Endothelial cell of umbilical vein (primary cell): ENCODE measurements at regions not wholly inside any gene's neighbourhood (a gene's known extent, or its start where the extent isn't known, plus 50 kb on each side); places are given as distances from the start of the nearest gene placed in this dataset.

Experiments
- BruUV-seq: library from RNA; stranded (reverse); fragments of 400-500 nt; replicated peaks from 2 replicates; lab custom pipeline; 2021; lab: Mats Ljungman, UMichigan
- CTCF ChIA-PET: fragments of 300-600, 350-600 bp; sonication (Branson Sonifier 250); formaldehyde crosslinking; loops from one replicate; lab custom pipeline; 2021; ENCODE audit warnings: antibody characterized with exemption, inconsistent platforms; lab: Charles Lee
- POLR2A ChIA-PET: fragments of 300-600, 350-600 bp; sonication (Branson Sonifier 250); formaldehyde crosslinking; loops from one replicate; lab custom pipeline; 2021; ENCODE audit warnings: antibody characterized with exemption, inconsistent platforms; lab: Charles Lee
- DNase-seq: peaks from one replicate; pipeline ENCODE4 v3.0.0-alpha.2; 2011; ENCODE audit warnings: low read depth, low spot score
- FAIRE-seq: peaks from 2 replicates; lab custom pipeline; 2011; peaks lifted over from hg19 to GRCh38; lab: Jason Lieb, UNC
- H2AFZ ChIP-seq: 2 replicates; pipeline ENCODE4 v1.6.0; 2012; ENCODE audit warnings: low read depth, low read length, control low read depth, inconsistent platforms
- H3K27ac ChIP-seq: 2 replicates; pipeline ENCODE4 v1.5.1; 2011; ENCODE audit warnings: low read depth, mild to moderate bottlenecking, control low read depth, low read length, moderate library complexity; ENCODE audit not compliant: insufficient read depth
- H3K27me3 ChIP-seq, 2 experiments: 2 replicates each; pipeline versions ENCODE4 v1.6.0 to v1.6.1; 2011; ENCODE audit warnings: low read length in 2 of 2, mixed read lengths in 1 of 2; ENCODE audit not compliant: control insufficient read depth in 2 of 2, insufficient read depth in 2 of 2
- H3K36me3 ChIP-seq, 2 experiments: 2 replicates in 1 of 2; 3 replicates in 1 of 2; pipeline ENCODE4 v1.5.1; 2011; ENCODE audit warnings: low read length in 2 of 2, mild to moderate bottlenecking in 1 of 2, moderate library complexity in 1 of 2; ENCODE audit not compliant: control insufficient read depth in 2 of 2, insufficient read depth in 2 of 2; ENCODE audit errors: extremely low read depth in 1 of 2
- H3K4me1 ChIP-seq: 3 replicates; pipeline ENCODE4 v1.5.1; 2011; ENCODE audit warnings: mild to moderate bottlenecking, low read length; ENCODE audit not compliant: control insufficient read depth, insufficient read depth; ENCODE audit errors: extremely low read depth
- H3K4me2 ChIP-seq: 2 replicates; pipeline ENCODE4 v1.6.1; 2011; ENCODE audit warnings: low read length, control low read depth, mixed read lengths; ENCODE audit not compliant: insufficient read depth
- H3K4me3 ChIP-seq, 3 experiments: fragments of 200-600 bp in 1 of 3; sonication (generic), shearing (Covaris generic) in 1 of 3; replicated peaks in 1 of 3; 2 replicates each; pipeline ENCODE4 v1.5.1; 2011 to 2016; ENCODE audit warnings: control low read depth in 3 of 3, low read length in 3 of 3, mild to moderate bottlenecking in 2 of 3, inconsistent platforms in 1 of 3, low read depth in 1 of 3, moderate library complexity in 1 of 3; ENCODE audit not compliant: insufficient read depth in 1 of 3
- H3K79me2 ChIP-seq: 2 replicates; pipeline ENCODE4 v1.6.0; 2012; ENCODE audit warnings: low read length, inconsistent platforms; ENCODE audit not compliant: control insufficient read depth, insufficient read depth
- H3K9ac ChIP-seq: replicated peaks from 2 replicates; pipeline ENCODE3; 2011; ENCODE audit warnings: low read length, control low read depth; ENCODE audit not compliant: insufficient read depth; ENCODE audit errors: extremely low read depth
- H3K9me1 ChIP-seq: replicated peaks from 3 replicates; pipeline ENCODE4 v1.6.0; 2011; ENCODE audit warnings: mild to moderate bottlenecking, low read length; ENCODE audit not compliant: control insufficient read depth, insufficient read depth; ENCODE audit errors: extremely low read depth
- H3K9me3 ChIP-seq: replicated peaks from 2 replicates; pipeline ENCODE4 v1.5.1; 2012; ENCODE audit warnings: low read length, inconsistent platforms; ENCODE audit not compliant: control insufficient read depth, insufficient read depth
- H4K20me1 ChIP-seq: replicated peaks from 2 replicates; pipeline ENCODE3; 2011; ENCODE audit warnings: mild to moderate bottlenecking, low read length; ENCODE audit not compliant: control insufficient read depth, insufficient read depth; ENCODE audit errors: extremely low read depth
- CTCF ChIP-seq, 2 donors: IDR thresholded peaks; 1 replicate in 1 of 2; 2 replicates in 1 of 2; pipeline ENCODE4 v1.5.1; 2011; ENCODE audit warnings: low read length in 2 of 2, mild to moderate bottlenecking in 2 of 2, moderate library complexity in 2 of 2, control low read depth in 1 of 2, inconsistent platforms in 1 of 2, low read depth in 1 of 2; ENCODE audit not compliant: insufficient read depth in 1 of 2; ENCODE audit errors: extremely low read depth in 1 of 2
- EZH2 ChIP-seq: IDR thresholded peaks from 2 replicates; pipeline ENCODE4 v1.6.1; 2012; ENCODE audit warnings: borderline replicate concordance, low read depth, mild to moderate bottlenecking, moderate library complexity, low read length, inconsistent platforms; ENCODE audit not compliant: severe bottlenecking
- FOS ChIP-seq: IDR thresholded peaks from 2 replicates; pipeline ENCODE4 v1.6.1; 2011; ENCODE audit warnings: mild to moderate bottlenecking, low read length, moderate library complexity, borderline replicate concordance; ENCODE audit not compliant: insufficient read depth
- GATA2 ChIP-seq: IDR thresholded peaks from 2 replicates; pipeline ENCODE4 v1.7.0; 2011; ENCODE audit warnings: low read depth, mild to moderate bottlenecking, moderate library complexity, mixed read lengths, low read length; ENCODE audit not compliant: insufficient read length, insufficient read depth
- JUN ChIP-seq: IDR thresholded peaks from 2 replicates; pipeline ENCODE4 v1.6.1; 2011; ENCODE audit warnings: borderline replicate concordance, low read depth; ENCODE audit not compliant: insufficient read length, insufficient read depth
- MAX ChIP-seq: IDR thresholded peaks from 2 replicates; pipeline ENCODE4 v1.6.1; 2011; ENCODE audit not compliant: insufficient read depth, insufficient read length
- MYC ChIP-seq: IDR thresholded peaks from one replicate; pipeline ENCODE4 v1.6.1; 2011; ENCODE audit warnings: mild to moderate bottlenecking, low read depth, low read length
- POLR2A ChIP-seq: IDR thresholded peaks from 2 replicates; pipeline ENCODE4 v1.6.1; 2012; ENCODE audit warnings: low read depth, mild to moderate bottlenecking, control low read depth, low read length
- POLR2AphosphoS5 ChIP-seq: IDR thresholded peaks from 2 replicates; pipeline ENCODE4 v1.6.1; 2012; ENCODE audit warnings: low read depth, mild to moderate bottlenecking, control low read depth, low read length, moderate library complexity; ENCODE audit not compliant: insufficient read depth
- dilution Hi-C: fragments of 300-500 bp; cut with MboI; formaldehyde crosslinking; loops from one replicate; pipeline ENCODE4 v1.15.0; 2019; ENCODE audit warnings: low sequenced_read_pairs; ENCODE audit not compliant: extremely low pct_ligation_motif_present
- intact Hi-C: fragments of 100-400 bp; cut with micrococcal nuclease; formaldehyde crosslinking; loops from one replicate; pipeline ENCODE4 v1.10.0; 2022

GRCh38 chr17:27947005-27947406 is 53.8 kb upstream of the LYRM9 start:
- Histone ChIP-seq H3K27ac (no peak overlapping the region), H3K9me1 (no peaks in the 10 kb centered on the region), H3K27me3 (peaks cover 2 to 12% of the 10 kb centered on the region in 2 experiments), H4K20me1 (no peaks in the 10 kb centered on the region), H3K4me2 (no peak overlapping the region), H3K36me3 (no peaks in the 10 kb centered on the region), H2AFZ (no peak overlapping the region), H3K9me3 (no peaks in the 10 kb centered on the region), H3K79me2 (no peaks in the 10 kb centered on the region), H3K9ac (no peak overlapping the region), H3K4me3 (no peak overlapping the region), H3K4me1 (no peaks in the 10 kb centered on the region)
- CTCF ChIA-PET, result interaction anchor here (1.2 kb wide), 1 partner anchor 42 kb away, joined by 3 read pairs; no protein-coding TSS in a partner anchor
- no TSS peak for BruUV-seq
- intact Hi-C loops, result no loop called here
- TF ChIP-seq MAX, result no peak
- TF ChIP-seq POLR2AphosphoS5, result no peak
- no peak for TF ChIP-seq CTCF (IDR thresholded peaks at IDR 0.05; ENCODE audit: extremely low read depth in 1 of 2, insufficient read depth in 1 of 2, low read depth in 1 of 2, low read length in 2 of 2)
- TF ChIP-seq GATA2, result no peak
- no peak for TF ChIP-seq JUN
- TF ChIP-seq MYC, result no peak
- TF ChIP-seq FOS, result no peak
- TF ChIP-seq POLR2A, result no peak
- TF ChIP-seq EZH2, result no peak
- DNase-seq (peak; percentile 34), FAIRE-seq (no peak)
- dilution Hi-C loops, result no loop called here
- POLR2A ChIA-PET, result no interaction called here
